B cell (primary cell): ENCODE measurements at regions not wholly inside any gene's neighbourhood (a gene's known extent, or its start where the extent isn't known, plus 50 kb on each side); places are given as distances from the start of the nearest gene placed in this dataset.

Experiments
- CTCF ChIP-seq: fragments of 200-600 bp; IDR thresholded peaks from one replicate; pipeline ENCODE4 v1.8.0; 2022; ENCODE audit warnings: antibody characterized with exemption, mild to moderate bottlenecking
- EZH2 ChIP-seq: IDR thresholded peaks from 2 replicates; pipeline ENCODE4 v1.6.1; 2012; ENCODE audit warnings: borderline replicate concordance, low read depth, mild to moderate bottlenecking, moderate library complexity, low read length; ENCODE audit not compliant: insufficient read depth, poor library complexity, severe bottlenecking

- TF ChIP-seq CTCF: no peak
- no peak for TF ChIP-seq EZH2
These were observed 2156.1 kb upstream of the CELF4 start for GRCh38 chr18:39721712-39722111.
